ENCODE measurements at regions not wholly inside any gene's neighbourhood (a gene's known extent, or its start where the extent isn't known, plus 50 kb on each side); places are given as distances from the start of the nearest gene placed in this dataset.

DNA sequence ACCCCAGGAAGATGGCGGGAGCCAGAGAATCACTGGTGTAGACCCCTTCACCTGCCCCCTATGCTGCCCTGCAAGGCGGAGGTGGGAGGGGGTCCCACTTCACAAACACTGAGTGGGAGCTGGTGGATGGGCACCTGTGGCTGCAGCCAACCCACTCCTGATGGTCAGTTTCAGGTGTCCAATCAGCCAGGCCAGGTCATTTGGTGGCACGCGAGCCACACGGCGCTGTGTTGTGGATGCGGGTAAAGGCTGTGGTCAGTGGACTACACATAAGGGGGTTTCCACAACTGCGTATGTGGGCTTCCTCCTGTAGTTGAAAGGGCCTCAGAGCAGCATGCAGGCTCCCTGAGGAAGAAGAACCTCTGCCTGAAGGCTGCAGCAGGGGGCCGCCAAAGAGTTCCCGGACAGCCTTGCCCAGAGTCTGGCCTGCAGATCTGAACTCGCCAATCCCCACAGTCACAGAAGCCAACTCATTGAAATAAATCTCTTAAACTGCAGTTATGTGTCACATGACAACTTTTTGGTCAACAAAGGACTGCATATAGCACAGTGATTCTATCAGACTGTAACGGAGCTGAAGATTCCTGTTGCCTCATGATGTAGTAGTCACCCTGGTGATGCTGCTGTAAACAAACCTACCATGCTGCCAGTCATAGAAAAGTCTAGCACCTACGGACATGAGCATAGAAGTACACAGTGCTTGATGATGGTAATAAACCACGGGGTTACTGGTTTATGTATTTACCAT is 284.7 kb upstream of the IRX2 start:
- no peak for DNase-seq

DNA sequence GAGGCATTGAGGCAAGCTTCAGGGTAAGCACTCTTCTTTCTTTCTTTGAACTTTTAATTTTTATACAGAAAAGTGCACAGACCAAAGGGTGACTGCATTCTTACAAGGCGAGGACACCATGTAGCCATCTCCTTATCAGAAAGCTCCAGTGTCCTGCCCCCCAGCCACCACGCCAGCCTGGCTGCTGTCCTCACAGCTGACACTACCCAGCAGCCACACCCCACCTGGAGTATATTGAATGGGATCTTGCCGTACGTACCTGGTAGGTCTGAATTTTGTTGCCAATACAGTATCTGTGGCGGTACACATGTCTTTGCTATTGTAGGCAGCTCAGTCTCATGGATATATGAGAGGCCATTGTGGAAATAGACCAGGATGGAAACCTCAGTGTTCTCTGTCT is 284.0 kb upstream of the IRX2 start:
- no peak for DNase-seq

DNA sequence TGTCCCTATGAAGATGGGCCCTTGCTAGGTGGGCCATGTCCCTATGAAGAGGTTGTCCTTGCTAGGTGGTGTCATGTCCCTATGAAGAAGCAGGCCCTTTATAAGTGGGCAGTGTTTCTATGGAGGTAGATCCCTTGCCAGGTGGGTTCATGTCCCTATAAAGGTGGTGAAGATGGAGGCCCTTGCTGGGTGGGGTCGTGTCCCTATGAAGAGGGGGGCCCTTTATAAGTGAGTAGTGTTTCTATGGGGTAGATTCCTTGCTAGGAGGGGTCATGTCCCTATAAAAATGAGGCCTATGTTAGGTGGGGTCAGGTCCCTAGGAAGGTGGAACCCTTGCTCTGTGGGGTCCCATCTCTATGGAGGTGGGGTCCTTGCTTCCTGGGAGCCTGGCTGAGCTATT is 283.4 kb upstream of the IRX2 start:
- no peak for DNase-seq

DNA sequence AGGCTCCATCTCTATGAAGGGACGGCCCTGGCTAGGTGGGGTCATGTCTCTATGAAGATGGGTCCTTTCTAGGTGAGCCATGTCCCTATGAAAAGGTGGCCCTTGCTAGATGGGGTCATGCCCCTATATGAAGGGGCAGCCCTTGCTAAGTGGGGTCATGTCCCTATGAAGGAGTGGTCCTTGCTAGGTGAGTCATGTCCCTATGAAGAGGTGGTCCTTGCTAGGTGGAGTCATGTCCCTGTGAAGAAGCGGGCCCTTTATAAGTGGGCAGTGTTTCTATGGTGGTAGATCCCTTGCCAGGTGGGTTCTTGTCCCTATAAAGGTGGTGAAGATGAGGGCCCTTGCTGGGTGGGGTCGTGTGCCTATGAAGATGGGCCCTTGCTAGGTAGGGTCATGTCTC is 283.0 kb upstream of the IRX2 start:
- DNase-seq = no peak

DNA sequence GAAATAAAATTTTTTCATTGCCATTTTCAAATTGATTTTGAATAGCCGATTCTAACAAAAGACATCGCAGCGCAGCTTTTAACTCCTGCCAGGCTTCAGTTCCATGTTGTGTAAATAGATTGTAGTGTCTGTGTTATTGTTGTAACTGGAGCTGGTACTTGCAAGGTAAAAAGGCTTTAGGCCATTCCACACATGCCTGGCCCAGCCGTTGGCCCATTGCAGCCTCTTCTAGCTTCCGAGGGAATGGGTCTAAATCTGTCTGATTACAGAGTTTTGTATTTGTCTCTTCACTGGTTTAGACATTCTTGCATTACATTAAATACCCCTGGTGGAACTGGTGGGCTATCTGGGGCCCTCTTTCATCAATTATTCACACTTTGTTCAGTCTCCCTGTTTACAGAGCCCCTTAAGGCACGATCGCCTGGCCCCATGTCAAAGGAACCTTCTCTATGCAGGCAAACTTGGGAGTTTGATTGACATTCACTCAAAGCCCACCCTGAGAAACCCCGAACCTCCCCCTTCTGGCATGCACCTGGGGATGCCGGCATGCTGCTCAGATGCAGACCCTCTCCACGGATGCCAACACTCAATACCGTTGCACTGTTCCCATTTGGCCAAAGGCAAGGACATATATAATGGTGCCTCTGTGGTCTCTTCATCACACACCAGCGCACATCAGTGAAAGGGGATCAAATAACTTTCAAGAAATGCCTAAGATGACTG is 281.7 kb upstream of the IRX2 start:
- DNase-seq = no peak

DNA sequence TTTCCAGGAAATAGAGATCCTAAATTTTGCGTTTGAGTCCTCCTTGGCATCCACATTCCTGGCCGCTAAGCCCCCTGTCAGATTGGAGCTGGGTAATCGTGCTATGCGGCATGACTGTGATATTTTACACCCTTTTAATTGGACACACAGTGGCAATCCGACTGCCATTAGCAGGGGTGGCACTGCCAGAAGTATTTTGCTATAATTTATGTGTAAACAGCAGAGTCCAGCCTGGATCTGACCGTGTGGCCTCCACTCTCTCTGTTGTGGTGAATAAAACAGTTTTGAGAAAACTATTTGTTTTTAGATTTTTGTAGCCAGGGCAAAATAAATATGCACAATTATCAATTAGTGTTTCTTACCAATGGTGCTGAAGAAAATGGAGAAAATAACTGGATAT is 281.0 kb upstream of the IRX2 start:
- no peak for DNase-seq

DNA sequence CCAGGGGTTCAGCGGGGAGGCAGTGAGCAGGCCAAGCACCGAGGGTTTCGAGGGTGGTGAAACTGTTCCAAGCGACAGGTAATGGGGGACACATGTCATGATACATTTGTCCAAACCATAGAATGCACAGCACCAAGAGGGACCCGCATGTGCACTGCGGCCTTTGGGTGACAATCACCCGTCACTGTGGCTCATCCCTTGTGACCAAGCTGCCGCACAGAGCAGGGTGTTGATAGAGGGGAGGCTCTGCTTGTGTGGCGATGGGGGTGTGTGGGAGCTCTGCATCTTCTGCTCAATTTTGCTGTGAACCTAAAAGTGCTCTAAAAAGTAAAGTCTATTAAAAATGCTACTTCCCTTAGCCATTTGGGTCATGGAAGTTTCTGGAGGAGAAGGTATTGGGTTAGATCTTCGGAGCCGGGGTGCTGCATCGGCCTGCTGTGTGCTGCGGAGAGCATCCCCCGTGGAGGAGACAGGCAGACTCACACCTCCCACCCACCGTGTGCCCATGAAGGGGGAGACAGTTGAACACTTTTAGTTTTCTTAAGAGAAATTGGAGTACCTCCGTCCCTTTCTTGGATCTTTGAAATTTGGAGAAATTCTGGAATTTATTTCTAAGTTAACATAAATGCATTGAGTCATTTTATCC is 280.4 kb upstream of the IRX2 start:
- no peak for DNase-seq

DNA sequence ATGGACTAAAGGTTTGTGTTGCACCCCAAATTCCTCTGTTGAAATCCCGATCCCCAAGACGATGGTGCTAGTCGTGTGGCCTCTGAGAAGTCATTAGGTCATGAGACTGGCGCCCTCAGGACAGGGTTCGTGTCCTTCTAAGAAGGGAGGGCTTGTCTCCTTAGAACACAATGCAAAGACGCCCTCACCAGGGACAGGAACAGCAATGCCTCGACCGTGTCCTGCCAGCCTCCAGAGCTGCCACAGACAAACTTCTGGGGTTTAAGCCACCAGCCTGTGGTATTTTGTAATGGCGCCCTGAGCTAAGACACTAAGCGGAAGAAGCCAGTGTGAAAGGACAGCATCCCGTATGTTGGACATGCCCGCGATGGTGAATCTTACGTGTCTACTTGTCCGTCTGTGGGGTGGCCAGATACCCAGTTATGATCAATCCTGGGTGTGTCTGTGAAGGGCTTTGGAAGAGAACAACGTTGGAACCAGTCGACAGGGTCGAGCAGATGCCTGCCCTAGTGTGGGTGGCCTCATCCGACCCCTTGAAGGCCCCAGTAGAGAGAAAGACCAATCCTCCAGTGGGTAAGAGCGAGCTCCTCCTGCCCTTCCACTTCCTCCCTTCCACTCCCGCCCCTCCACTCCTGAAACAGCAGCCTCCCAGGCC is 279.2 kb upstream of the IRX2 start:
- no peak for DNase-seq

DNA sequence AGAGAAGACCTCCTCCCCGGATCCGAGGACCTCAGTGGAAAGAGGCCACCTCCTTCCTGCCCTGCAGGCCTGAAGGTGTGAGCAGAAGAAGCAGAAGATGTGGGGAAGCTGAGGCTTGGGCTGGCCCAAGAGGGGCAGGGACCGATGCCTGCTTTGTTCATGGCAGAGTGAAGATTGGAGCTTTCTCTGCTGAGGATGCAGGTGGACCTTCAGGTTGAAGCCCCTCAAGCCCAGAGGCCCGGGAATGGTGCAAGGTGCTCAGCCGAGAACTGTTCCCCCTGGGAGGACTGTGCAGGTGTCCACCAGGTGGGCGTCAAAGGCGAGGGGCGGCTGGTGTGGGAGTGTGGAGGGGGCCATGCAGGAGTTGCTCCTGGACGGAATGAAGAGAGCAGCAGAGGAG is 277.9 kb upstream of the IRX2 start:
- no peak for DNase-seq

DNA sequence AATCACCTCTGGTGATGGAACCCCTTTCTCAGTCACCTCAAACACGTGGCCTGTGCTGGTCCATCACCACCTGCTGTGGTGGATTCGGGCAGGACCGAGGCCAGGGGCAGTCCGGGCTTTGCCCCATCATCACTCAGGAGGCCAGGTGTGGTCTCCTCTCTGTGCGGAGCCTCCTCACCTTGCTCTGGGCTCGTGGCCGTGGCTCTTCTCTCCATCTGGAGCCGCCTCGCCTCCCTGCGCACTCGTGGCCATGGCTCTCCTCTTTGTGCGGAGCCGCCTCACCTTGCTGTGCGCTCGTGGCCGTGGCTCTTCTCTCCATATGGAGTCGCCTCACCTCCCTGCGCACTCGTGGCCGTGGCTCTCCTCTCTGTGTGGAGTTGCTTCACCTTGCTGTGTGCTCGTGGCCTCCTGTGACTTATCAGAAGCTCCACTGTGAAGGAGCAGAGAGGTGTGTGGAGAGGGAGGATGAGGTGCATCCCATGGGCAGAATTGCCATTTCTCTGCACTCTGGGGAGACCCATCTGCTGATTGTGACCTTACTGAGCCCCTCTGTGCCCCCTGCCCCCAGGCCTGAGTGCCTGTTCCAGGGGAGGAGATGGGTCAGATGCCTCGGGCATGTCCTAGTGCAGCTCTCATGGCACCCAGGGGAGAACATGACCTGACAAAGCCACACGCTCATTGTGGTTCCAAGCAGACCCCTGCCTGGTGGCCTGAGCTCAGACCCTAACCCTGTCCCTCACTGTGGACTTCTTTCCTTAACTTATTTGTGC is 276.6 kb upstream of the IRX2 start:
- DNase-seq = no peak

DNA sequence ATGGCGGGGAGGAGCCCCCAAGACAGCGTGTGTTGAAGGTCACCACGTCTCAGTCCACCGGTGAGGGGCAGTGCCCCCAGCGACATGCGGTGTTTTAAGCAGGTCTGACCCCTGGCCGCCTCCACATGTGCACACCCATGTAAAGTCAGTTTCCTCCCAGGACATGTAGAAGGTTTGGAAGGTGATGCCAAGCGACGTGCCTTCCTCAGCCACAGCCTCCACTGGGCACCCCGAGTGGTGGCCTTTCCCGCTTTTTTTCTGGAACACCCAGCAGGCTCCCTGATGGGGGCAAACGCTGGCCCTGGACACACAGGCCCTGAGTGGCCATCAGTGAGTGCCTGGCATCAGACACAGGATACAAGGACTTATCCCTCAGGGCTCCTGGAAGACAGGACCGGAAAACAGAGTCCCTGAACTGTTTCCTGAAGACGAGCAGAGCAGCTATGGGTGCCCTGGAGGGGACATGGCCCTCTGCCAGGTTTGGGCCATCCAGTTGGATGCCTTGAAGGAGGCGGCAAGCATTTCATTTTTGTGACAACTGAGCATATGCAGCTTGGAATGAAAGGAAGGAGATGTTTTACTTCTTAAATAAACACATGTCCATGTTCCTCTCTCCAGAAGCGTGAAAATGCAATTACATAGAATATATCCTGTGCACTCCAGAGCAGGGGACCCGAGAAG is 275.8 kb upstream of the IRX2 start:
- no peak for DNase-seq

DNA sequence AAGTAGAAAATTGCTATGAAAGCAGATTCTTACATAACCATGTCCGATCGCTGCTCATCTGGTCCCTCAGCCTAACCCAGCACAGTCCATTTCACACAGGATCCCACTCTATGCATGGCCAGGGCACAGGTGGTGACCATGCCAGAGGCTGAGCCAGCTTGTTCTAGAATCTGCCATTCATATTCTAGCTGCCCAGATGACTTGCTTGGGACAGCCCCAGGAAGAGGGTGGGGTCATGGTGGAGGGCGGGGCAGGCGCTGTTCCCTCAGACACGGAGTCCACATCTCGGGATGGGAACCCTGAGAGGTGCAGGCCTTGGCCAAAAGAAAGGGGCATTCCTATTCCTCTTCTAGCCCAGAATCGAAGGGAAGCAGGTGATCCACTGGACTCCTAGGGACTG is 275.2 kb upstream of the IRX2 start:
- DNase-seq = no peak

DNA sequence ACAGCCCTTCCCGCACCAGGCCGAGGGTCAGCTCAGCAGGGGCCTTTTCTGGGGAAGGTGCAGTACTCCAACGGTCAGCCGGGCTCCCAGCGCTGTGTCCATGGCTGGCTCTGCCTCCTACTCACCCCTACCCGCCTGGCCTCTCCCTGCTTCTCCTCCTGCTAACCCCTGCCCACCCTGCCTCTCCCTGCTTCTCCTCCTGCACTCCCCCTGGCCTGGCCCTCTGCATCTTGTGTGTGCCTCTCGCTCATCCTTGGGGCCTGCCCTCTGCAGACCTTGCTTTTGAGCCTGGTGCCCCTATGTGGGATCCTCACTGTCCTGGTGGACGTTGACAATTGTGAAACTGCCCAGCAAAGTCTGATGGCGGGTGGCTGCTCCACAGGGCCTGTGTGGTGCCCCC is 274.6 kb upstream of the IRX2 start:
- no peak for DNase-seq

DNA sequence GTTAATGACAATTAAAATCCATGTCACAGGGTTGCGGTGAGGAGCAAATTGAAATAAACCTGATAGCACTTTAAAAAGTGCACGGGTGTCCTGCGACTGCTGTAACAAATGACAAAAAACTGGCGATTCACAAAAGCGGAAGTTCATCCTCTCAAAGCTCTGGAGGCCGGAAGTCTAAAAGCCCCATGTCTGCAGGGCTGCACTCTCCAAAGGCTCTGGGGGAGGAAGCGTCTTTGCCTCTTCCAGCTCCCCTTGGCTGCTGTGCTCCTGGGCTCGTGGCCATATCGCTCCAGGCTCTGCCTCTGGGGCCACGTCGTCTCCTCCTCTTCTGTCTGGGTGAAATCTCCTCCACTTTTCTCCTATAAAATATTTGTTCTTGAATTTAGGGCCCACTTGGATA is 273.9 kb upstream of the IRX2 start:
- no peak for DNase-seq

DNA sequence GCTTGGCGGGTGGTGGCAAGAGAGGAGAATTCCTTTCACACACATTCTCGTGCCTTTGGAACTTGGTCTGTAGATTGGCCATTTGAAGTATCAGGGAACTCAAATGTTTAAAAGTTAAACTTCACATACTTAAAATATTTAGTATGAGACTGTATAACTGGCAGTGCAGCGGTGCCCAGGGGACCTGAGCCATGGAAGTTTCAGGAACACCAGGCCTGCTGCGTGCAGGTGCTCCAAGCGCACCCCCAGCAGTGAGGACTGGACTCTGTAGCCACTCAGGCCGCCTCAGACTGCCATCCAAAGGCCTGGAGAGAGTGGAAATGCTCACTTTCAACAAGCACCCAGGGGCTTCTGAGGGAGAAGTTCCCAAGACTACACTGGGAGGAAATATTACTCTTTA is 273.5 kb upstream of the IRX2 start:
- no peak for DNase-seq

DNA sequence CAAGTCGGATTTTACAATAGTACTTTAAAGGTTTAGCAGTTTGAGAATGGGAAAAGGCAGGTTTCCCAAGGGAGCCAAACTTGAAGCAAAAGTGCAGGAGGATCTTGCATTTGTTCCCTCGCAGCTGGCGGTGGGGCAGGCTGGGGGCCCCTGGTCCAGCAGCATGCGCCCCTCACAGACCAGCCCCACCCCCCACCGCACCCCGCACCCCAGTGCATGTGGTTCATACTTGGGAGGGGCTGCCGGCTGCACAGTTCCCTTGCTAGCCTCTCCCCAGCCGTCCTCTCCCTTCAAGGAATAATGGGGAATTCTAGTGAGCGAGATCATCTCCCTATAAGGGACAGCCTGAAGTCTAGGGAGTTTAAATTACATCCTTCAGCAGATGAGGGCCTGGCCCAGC is 273.1 kb upstream of the IRX2 start:
- DNase-seq = no peak

DNA sequence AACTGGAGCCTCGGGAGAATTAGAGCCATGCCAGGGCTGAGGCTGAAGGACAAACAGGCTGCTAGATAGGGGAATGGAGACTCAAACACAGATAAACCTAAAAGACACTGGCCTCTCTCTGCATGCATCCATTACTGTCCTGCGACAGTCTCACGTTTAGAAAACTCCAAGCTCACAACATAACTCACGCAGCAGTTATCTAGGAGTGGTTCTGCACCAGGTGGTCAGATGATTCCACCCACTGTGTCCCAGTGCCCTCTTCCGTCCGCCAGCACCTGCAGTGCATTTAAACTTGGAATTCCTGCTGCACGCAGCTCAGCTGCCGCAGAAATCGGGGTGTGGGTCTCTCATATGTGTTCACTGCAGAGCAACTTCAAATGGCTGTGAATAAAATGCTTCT is 272.6 kb upstream of the IRX2 start:
- DNase-seq = no peak

DNA sequence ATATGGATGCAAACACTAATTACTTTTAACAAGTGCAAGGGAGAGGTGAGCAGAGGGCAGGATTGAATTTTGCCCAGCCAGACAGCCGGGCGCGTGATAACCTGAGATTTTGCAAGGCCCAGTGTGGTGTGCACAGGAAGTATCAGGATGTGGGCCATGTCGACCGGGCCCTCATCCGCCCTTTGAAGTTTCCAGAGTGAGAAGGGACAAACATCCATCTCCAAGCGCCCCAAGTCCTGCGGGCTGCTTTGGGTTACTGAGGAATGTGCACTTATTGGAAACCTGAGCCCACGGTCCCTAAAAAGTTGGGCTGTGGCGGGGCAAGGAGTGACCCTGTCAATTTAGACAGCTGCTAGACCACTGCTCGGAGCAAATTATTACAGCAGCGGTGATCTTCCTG is 272.2 kb upstream of the IRX2 start:
- no peak for DNase-seq

DNA sequence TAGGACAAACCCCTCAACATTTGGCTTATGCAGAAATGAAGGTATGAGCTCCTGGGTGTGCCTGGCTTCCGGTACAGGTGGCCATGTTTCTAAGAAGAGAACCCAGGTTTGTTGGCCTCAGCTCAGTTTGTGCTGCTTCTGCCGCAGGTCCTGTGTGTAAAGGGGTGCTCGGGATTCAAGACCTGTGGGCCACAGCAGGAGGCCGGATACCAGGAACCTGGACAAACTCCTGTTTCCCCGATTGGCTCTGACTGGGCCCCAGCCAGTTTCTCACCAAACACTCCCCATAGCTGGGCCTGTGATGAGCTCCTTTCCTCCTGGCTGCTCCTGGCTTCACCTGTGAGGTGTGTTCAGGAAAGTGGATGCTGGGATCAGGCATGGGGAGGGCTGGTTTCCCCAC is 271.2 kb upstream of the IRX2 start:
- DNase-seq = no peak

DNA sequence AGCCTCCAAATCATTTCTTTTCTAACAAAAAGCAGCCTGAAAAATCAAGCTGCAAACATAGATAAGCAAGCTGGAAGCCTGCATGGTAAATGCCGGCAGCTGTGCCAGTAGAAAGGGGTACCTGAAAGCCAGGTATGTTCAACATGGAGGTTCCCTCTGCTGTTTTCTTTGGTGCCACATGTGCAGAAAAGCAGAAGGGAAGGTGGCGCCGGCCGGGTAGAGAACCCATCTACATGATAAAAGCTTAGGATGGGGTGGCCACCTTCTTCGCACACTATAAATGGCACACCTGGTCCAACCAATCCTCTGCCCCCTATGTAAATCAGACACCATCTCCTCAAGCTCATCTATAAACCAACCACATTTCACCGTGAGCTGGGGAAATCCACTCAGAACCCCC is 268.9 kb upstream of the IRX2 start:
- no peak for DNase-seq

DNA sequence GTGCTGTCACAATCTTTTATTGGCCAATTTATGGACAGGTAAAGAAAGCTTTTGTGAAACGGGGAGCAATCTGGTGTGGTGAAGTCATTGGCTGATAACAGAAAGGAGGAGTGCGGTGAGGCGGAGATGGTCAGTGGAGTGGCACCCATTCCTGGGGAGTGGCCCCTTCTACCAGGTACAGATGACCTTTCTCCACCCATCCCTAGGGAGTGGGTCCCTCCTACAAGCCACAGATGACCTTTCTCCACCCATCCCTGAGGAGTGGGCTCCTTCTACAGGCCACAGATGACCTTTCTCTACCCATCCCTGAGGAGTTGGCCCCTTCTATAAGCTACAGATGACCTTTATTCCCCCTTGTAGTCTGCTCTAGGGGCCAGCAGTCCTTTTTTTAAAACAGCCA is 267.6 kb upstream of the IRX2 start:
- no peak for DNase-seq

DNA sequence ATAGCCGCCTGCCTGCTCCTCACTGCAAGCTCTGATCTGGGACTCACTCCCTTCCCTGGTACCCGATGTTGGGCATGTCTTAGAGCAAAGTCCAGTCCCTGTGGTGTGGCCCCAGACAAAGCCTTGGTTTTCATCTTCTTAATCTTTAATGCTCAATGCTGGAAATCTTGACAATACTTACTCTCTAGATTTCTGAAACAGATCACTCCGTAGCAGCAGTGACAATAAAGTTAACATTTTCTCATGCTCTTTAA is 260.2 kb upstream of the IRX2 start:
- no peak for DNase-seq
